ENCODE measurements at regions not wholly inside any gene's neighbourhood (a gene's known extent, or its start where the extent isn't known, plus 50 kb on each side); places are given as distances from the start of the nearest gene placed in this dataset.
"Not testable (repeated sequence)": the region's sequence is repeated elsewhere in the genome, so short reads cannot be mapped to it uniquely, and the experiment has no call there.

- no peak for DNase-seq
These were observed 128.6 kb upstream of the PTPRZ1 start for GRCh38 chr7:121744319-121744718.

- DNase-seq: no peak
These were observed 131.1 kb upstream of the PTPRZ1 start for GRCh38 chr7:121741896-121742295.

DNA sequence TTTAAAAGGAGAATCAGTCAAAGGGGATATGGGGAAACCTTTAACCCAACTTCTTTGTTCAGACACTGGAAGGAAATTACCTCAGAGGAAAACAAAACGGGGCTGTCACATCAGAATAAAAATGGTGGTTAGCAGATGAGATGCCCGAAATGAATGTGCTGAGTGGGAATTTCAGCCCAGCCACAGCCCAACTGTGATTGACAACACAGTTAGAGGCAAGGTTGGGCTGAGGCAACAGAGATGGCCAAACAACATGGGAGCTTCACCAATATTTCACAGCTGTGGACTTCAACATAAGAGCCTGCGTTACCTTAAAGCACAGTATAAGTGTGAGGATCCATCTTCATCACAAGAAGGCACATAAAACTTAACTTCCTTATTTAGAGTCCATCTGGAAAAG, 133.5 kb upstream of the PTPRZ1 start:
- DNase-seq: no peak

GRCh38 chr7:121730869-121731268, 142.1 kb upstream of the PTPRZ1 start:
- no peak for DNase-seq

- DNase-seq: no peak
These were observed 158.2 kb upstream of the PTPRZ1 start for GRCh38 chr7:121714559-121715303.

DNA sequence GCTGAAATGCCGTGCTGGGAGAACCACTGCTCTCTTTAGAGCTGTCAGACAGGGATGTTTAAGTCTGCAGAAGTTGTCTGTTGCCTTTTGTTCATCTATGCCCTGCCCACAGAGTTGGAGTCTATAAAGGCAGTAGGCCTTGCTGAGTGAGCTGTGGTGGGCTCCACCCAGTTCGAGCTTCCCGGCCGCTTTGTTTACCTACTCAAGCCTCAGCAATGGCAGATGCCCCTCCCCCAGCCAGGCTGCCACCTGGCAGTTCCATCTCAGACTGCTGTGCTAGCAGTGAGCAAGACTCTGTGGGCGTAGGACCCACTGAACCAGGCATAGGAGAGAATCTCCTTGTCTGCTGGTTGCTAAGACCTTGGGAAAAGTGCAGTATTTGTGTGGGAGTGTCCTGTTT, 160.0 kb upstream of the PTPRZ1 start:
- peak; percentile 10 for DNase-seq

DNA sequence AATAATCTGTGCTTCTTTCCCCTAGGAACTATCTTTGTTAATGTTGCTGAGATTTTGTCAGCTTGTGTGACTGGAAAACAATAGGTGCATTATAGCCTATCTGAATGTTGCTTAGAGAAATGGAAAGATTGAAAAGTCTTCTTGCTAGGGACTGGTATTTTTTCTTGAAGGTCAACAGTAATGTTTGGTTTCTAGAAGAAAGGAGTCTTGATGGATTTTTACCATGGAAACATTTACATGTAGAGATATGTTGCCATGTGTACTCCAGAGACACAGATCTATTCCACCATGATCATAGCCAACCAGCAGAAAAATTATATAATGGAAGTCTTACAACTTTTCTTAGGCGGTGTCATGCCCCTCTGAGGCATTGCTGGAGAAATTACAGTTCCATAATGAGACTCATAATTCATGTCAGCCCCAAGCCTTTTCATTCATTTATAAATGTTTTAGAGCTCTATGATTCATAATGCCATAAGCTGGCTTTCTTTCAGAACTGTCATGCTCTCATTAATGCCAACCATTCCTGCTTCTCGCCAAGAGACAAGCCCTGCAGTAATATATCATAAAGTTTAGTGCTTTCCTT, 175.1 kb upstream of the PTPRZ1 start:
- DNase-seq: no peak

DNA sequence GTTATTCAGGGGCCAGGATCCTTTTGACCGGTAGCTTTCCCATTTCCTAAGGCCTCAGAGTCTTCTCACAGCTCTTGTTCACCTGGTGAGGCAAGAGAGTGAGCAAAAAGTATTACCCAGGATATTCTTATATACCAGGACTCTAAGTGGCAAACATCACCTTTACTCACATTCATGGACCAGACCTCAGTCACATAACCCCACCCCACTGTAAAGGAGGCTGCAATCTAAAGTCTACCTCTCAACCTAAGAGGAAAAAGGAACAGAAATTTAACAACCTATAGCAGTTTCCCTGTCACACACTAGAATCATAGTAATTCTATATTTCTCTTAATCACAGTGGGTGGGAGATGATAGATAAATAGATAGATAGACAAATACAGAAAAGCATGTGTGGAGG, 176.0 kb upstream of the PTPRZ1 start:
- DNase-seq: no peak

DNA sequence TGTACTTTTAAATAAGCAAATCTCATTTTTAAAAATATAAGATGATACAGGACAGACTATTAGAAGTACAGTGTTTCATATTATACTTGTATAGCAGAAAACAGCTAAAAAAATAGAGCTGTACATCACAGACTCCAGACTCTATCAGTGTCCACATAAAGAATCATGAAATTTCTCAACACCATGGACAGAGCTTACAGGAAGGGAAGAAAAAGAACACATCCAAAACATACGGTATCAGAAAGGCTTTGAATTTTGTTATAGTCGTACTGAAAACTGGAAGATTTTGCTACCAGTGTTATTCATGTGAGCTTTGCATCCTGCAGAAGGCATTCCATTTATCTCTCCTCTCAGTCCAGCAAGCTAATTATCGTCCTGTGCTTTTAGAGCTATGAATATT, 183.2 kb upstream of the PTPRZ1 start:
- no peak for DNase-seq

DNA sequence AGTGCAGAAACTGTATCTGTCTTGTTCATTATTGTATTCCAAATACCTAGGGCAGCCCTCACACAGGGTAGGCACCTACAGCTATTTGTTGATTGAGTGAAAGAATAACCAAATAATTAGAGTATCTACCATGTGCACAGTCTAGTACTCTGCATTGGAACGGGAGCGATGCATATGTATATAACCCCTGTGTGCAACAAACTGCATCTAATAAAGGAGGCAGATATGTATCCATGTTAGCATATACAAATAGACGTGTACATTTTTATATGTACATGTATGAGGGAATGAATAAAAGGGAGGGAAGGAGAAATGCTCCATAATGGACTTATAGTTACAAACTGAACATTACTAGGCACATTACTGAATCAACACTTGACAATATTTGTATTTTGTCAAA, 191.3 kb upstream of the PTPRZ1 start:
- DNase-seq: no peak

DNA sequence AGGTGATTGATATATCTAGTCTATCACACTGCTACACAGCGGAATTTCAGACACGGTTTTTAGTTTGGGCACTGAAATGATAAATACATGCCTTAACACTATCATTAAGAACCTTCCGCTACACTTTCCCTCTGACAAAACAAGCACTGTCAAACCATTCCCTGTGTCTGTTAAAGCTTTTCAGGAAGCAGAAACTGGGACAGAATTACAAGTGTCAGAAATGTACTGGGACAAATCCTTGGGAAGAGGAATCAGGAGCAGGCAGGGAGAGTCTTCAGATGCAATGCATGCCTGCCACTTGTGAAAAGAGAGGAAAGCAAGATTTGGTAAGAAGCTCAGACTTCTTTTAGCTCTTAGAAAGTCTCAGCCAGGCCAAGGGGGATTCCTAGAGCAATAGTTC, 196.8 kb upstream of the PTPRZ1 start:
- DNase-seq: no peak

DNA sequence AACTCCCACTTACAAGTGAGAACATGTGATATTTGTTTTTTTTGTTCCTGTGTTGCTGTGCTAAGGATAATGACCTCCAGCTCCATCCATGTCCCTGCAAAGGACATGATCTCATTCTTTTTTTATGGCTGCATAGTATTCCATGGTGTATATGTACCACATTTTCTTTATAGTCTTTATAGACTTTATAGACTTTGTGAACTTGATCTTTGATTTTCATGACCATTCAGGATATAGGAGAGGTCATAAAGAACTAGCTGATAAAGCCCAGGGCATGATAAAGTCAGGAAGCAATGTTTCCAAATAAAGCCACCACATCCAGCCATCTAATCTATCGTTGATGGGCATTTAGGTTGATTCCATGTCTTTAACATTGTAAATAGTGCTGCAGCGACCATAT, 198.5 kb upstream of the PTPRZ1 start:
- DNase-seq: not testable (repeated sequence)

- DNase-seq: no peak
These were observed 203.8 kb upstream of the PTPRZ1 start for GRCh38 chr7:121669144-121669543.

DNA sequence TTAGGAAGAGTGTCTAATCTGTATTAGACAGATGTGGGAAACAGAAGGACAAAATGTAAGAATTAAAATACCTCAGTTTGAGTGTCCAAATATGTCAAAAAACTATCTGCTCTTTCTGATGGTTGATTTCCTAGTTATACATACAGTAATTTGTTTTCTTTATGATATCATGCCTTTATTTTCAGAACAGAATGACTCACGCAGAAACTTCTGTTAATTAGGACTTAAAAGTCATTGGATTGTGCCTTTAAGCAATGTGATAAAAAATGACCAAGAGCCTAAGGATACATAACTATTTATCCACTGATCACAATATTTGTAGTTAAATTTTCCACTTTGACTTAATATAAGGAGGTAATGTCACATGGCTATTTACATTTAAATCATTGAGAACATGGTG, 206.7 kb upstream of the PTPRZ1 start:
- DNase-seq: no peak

GRCh38 chr7:121643320-121643719, 229.6 kb upstream of the PTPRZ1 start:
- no peak for DNase-seq

DNA sequence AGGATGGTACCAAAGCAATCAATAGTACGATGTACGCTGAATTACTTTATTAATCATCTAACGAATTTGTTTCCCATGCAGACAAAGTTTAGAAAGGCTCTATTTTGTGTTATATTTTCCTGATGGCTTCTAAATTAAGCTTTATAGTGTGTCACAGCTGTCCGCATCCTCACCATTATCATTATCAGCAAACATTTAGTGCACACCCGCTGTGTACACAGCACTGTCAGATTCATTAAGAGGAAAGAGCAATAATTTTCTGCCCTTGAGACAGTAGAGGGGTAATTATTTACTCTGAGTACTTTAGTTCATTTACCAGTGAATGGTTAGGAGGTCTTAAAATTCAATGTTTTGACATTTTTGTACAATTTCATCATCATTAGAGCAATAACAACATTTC, 233.3 kb upstream of the PTPRZ1 start:
- DNase-seq: no peak

- no peak for DNase-seq
These were observed 234.7 kb upstream of the PTPRZ1 start for GRCh38 chr7:121638286-121638685.

DNA sequence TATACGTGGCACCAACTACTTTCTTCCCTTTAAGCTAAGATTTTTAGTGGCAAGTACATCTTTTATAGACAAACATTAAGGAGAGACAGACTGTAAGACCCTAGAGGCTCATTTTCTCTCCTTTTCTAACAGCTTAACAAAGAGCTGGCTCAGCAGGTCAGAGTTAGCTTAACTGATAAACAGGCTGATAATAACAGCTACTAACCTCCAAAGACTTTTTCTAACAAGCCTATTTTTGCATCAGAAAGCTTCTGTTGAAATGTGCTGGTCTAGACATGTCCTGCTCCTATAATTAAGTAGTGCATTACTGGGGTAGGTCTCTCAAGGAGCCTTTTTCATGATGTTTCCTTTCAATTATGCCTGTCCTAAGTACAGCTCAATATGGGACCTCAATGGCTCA, 238.2 kb upstream of the FAM3C start:
- no peak for DNase-seq

DNA sequence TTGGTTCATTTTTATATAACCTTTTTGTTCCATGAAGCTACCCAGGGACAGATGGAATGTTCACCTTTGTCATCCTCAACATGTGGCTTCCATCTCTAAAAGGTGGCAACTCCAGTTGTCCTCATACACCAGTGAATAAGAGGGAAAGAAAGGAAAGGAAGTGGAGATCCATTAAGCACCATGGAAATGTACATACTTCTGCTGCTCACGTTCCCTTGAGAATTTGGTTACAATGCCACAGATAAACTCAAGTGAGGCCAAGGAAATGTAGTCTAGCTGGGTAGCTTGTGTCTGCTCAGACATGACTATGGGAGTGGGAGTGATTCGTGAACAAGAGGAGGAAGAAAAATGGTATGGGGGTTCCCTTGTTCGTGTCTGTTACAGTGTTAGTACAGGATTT, 237.1 kb upstream of the FAM3C start:
- DNase-seq: no peak

DNA sequence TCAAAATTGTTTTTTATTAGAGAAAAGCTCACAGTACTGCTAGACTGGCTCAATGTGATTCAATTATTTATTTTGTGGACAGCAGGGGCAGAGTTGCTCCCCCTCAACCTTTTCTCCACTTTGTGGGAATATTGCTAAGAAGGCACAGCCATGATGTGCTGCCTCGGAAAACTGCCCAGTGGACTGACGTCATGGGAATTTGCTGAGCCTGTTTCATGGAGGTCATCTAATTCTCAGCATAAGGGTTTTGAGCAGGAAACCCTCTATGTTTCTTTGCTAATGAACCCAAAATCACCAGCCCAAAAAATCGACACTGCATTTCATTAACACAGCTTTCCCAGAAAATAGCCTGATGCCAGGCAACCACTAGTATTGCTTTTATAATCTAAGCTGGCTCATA, 228.8 kb upstream of the FAM3C start:
- no peak for DNase-seq

DNA sequence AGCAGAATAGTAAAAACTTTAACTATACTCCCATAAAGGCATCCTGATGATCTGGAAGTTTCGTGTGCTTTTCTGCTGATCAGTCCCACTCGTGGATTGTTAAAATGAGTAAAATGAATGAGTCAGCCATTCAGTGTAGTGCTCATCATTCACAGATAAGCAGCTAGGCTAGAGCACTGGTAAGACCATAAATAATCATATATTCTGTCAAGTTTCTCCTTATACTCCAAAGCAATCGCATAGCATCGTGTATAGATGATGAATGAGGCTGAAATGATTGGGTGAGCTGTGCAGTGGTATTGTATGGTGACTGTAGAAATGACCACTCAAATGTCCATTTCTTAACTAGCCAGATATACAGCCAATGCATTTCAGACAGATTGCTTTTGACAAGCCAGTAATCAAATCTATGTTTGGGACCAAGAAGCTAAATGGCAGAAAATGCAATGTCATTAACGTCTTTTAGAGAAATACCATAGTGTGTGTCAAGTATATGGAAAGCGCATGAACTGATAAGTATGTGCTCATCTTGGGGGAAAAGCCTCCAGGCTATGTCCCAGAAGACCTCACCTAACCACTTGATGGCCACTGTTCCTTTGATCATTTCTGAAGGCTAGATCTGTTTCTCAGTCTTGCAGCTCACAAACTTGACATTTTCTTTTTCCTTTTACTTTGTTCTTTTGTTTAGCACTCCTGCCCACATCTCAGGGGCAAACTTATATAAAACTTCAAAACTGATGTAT, 227.2 kb upstream of the FAM3C start:
- DNase-seq: no peak

- no peak for DNase-seq
These were observed 225.8 kb upstream of the FAM3C start for GRCh38 chr7:121621937-121622336.

GRCh38 chr7:121620953-121621606, 225.0 kb upstream of the FAM3C start:
- DNase-seq: no peak

- DNase-seq: no peak
These were observed 224.1 kb upstream of the FAM3C start for GRCh38 chr7:121620206-121620605.

Measured in RPMI8226 (cell line).